ENCODE measurements at regions not wholly inside any gene's neighbourhood (a gene's known extent, or its start where the extent isn't known, plus 50 kb on each side); places are given as distances from the start of the nearest gene placed in this dataset.

DNA sequence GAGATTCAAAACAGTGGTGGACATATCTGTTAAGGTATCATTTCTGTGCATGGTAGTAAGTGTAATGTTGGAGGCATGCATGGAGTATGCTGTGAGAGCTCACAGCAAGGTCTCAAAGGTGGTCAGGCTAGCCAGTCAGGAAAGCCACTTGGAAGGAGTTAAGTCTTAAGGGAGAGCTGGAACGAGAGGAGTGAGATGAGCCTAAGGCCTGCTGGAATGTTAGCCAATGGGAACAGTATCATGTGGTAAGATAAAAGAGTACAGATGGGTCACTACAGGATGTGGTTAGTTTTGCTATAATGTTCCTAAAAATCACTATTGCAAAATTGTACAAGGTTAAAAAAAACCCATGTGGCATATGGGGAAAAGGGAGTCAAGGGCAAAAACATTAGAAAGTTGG lies 311.7 kb upstream of the E2F7 start (continued):
- TF ChIP-seq ZNF24 (tag by site-specific recombination; IDR thresholded peaks at IDR 0.05) (no peak), ZNF623 (tag by site-specific recombination; IDR thresholded peaks at IDR 0.05) (no peak), ZBTB17 (tag by site-specific recombination; IDR thresholded peaks at IDR 0.05) (no peak), PRDM10 (tag by site-specific recombination; IDR thresholded peaks at IDR 0.05) (no peak), SALL2 (tag by site-specific recombination; IDR thresholded peaks at IDR 0.05; ENCODE audit: borderline replicate concordance) (no peak), KLF9 (tag by site-specific recombination; IDR thresholded peaks at IDR 0.05; ENCODE audit: low read depth) (no peak), ZNF473 (tag by site-specific recombination; IDR thresholded peaks at IDR 0.05) (no peak), ZFHX2 (tag by site-specific recombination; conservative IDR thresholded peaks at IDR 0.05) (no peak), ZBTB21 (tag by site-specific recombination; IDR thresholded peaks at IDR 0.05) (no peak)

DNA sequence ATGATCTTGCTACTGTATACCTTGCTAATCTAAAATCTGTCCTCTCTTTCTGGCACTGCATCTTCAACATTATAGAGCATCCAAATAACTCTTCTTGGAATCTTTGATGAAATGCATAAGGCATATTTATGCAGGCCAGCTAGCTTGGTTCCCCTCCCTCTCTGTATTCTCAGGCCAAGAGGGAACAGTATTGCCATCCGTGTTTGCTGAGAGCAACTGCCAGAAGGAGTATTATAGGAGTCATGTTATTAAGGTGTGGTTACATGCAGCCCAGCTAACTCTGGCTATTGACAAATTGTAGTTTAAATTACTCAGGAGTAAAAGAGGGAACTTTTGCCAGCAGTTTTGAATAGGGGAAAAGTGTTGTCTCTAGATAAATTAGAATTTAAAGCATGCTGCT lies 309.3 kb upstream of the E2F7 start:
- Histone ChIP-seq H3K4me1 (ENCODE audit: control insufficient read depth, insufficient read depth, low read length) (no peaks in the 10 kb centered on the region), H3K27ac (ENCODE audit: extremely low read depth, low read depth, low read length) (no peak overlapping the region), H3K36me3 (ENCODE audit: control insufficient read depth in 2 of 2, insufficient read depth in 1 of 2, low read length in 2 of 2) (no peaks in the 10 kb centered on the region), H3K4me3 (ENCODE audit: low read depth, low read length) (no peak overlapping the region), H3K9me3 (ENCODE audit: control insufficient read depth, insufficient read depth, low read depth, low read length) (no peaks in the 10 kb centered on the region)
- TF ChIP-seq ZNF558 (tag by site-specific recombination; IDR thresholded peaks at IDR 0.05) (no peak), ZNF501 (tag by site-specific recombination; IDR thresholded peaks at IDR 0.05) (no peak), GFI1B (tag by site-specific recombination; IDR thresholded peaks at IDR 0.05) (no peak), ZNF521 (tag by site-specific recombination; IDR thresholded peaks at IDR 0.05) (no peak), ZNF140 (tag by site-specific recombination; IDR thresholded peaks at IDR 0.05) (no peak), YY2 (tag by site-specific recombination; IDR thresholded peaks at IDR 0.05) (no peak), BCL6B (tag by site-specific recombination; IDR thresholded peaks at IDR 0.05) (no peak), IKZF3 (tag by site-specific recombination; IDR thresholded peaks at IDR 0.05) (no peak), ZNF654 (tag by site-specific recombination; IDR thresholded peaks at IDR 0.05; ENCODE audit: low read depth) (no peak), ZNF600 (tag by site-specific recombination; IDR thresholded peaks at IDR 0.05) (no peak), ZBTB48 (tag by site-specific recombination; IDR thresholded peaks at IDR 0.05) (no peak), ZNF324 (tag by site-specific recombination; IDR thresholded peaks at IDR 0.05) (no peak), ZNF121 (tag by site-specific recombination; IDR thresholded peaks at IDR 0.05) (no peak)
- TF ChIP-seq, protein P1, sequence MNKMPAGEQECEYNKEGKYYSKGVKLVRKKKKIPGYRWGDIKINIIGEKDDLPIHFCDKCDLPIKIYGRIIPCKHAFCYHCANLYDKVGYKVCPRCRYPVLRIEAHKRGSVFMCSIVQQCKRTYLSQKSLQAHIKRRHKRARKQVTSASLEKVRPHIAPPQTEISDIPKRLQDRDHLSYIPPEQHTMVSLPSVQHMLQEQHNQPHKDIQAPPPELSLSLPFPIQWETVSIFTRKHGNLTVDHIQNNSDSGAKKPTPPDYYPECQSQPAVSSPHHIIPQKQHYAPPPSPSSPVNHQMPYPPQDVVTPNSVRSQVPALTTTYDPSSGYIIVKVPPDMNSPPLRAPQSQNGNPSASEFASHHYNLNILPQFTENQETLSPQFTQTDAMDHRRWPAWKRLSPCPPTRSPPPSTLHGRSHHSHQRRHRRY (tag by site-specific recombination; IDR thresholded peaks at IDR 0.05) = no peak
- TF ChIP-seq, protein P2, sequence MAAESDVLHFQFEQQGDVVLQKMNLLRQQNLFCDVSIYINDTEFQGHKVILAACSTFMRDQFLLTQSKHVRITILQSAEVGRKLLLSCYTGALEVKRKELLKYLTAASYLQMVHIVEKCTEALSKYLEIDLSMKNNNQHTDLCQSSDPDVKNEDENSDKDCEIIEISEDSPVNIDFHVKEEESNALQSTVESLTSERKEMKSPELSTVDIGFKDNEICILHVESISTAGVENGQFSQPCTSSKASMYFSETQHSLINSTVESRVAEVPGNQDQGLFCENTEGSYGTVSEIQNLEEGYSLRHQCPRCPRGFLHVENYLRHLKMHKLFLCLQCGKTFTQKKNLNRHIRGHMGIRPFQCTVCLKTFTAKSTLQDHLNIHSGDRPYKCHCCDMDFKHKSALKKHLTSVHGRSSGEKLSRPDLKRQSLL (tag by site-specific recombination; IDR thresholded peaks at IDR 0.05) = no peak
- TF ChIP-seq, protein P3, sequence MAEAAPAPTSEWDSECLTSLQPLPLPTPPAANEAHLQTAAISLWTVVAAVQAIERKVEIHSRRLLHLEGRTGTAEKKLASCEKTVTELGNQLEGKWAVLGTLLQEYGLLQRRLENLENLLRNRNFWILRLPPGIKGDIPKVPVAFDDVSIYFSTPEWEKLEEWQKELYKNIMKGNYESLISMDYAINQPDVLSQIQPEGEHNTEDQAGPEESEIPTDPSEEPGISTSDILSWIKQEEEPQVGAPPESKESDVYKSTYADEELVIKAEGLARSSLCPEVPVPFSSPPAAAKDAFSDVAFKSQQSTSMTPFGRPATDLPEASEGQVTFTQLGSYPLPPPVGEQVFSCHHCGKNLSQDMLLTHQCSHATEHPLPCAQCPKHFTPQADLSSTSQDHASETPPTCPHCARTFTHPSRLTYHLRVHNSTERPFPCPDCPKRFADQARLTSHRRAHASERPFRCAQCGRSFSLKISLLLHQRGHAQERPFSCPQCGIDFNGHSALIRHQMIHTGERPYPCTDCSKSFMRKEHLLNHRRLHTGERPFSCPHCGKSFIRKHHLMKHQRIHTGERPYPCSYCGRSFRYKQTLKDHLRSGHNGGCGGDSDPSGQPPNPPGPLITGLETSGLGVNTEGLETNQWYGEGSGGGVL (tag by site-specific recombination; IDR thresholded peaks at IDR 0.05) = no peak
- TF ChIP-seq, protein P4, sequence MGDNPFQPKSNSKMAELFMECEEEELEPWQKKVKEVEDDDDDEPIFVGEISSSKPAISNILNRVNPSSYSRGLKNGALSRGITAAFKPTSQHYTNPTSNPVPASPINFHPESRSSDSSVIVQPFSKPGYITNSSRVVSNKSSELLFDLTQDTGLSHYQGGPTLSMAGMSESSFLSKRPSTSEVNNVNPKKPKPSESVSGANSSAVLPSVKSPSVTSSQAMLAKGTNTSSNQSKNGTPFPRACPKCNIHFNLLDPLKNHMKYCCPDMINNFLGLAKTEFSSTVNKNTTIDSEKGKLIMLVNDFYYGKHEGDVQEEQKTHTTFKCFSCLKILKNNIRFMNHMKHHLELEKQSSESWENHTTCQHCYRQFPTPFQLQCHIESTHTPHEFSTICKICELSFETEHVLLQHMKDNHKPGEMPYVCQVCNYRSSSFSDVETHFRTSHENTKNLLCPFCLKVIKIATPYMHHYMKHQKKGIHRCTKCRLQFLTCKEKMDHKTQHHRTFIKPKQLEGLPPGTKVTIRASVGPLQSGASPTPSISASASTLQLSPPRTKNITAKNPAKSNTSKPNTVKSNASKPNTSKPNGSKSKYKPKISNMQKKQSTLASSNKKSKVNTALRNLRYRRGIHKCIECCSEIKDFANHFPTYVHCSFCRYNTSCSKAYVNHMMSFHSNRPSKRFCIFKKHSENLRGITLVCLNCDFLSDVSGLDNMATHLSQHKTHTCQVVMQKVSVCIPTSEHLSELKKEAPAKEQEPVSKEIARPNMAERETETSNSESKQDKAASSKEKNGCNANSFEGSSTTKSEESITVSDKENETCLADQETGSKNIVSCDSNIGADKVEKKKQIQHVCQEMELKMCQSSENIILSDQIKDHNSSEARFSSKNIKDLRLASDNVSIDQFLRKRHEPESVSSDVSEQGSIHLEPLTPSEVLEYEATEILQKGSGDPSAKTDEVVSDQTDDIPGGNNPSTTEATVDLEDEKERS (tag by site-specific recombination; IDR thresholded peaks at IDR 0.05) = no peak
- POLR2A ChIA-PET = no interaction called here
- CTCF ChIA-PET = interaction anchor here (0.6 kb wide), 1 partner anchor 171 kb away, joined by 3 read pairs; no protein-coding TSS in a partner anchor

Measured in HEK293 (cell line).